ENCODE measurements at regions not wholly inside any gene's neighbourhood (a gene's known extent, or its start where the extent isn't known, plus 50 kb on each side); places are given as distances from the start of the nearest gene placed in this dataset.

- intact Hi-C loops (cut with DNase I; ENCODE audit: low total_unique reads): no loop called here
- Histone ChIP-seq H3K36me3 (no peaks in the 10 kb centered on the region), H3K9me3 (no peaks in the 10 kb centered on the region), H3K27ac (no peak overlapping the region), H3K4me3 (no peak overlapping the region), H3K4me1 (no peaks in the 10 kb centered on the region), H3K27me3 (no peaks in the 10 kb centered on the region)
- ATAC-seq (no peak), DNase-seq (no peak)
- TF ChIP-seq CTCF (IDR thresholded peaks at IDR 0.05 in 4 of 5, conservative IDR thresholded peaks at IDR 0.05 in 1 of 5): no peak
- TF ChIP-seq POLR2A (IDR thresholded peaks at IDR 0.05): no peak
- in situ Hi-C loops (cut with MboI; ENCODE audit: low sequenced_read_pairs in 4 of 4): no loop called here
Measured at GRCh38 chr2:2566396-2567323, 235.6 kb upstream of the MYT1L start.

- H3K4me1 ChIP-seq: no peaks in the 10 kb centered on the region
- no peak for TF ChIP-seq POLR2A (IDR thresholded peaks at IDR 0.05)
- no peak for TF ChIP-seq CTCF (IDR thresholded peaks at IDR 0.05 in 4 of 5, conservative IDR thresholded peaks at IDR 0.05 in 1 of 5)
- no peak for ATAC-seq
- no peak for DNase-seq
- H3K9me3 ChIP-seq: no peaks in the 10 kb centered on the region
- in situ Hi-C loops (cut with MboI; ENCODE audit: low sequenced_read_pairs in 4 of 4): no loop called here
- H3K27ac ChIP-seq: no peak overlapping the region
- no peaks in the 10 kb centered on the region for H3K27me3 ChIP-seq
- H3K36me3 ChIP-seq: no peaks in the 10 kb centered on the region
- no peak overlapping the region for H3K4me3 ChIP-seq
- intact Hi-C loops (cut with DNase I; ENCODE audit: low total_unique reads): no loop called here
Measured at GRCh38 chr2:2565671-2566070, 234.6 kb upstream of the MYT1L start.

- DNase-seq: no peak
- no peak overlapping the region for H3K4me3 ChIP-seq
- H3K4me1 ChIP-seq: no peaks in the 10 kb centered on the region
- intact Hi-C loops (cut with DNase I; ENCODE audit: low total_unique reads) (no loop called here), in situ Hi-C loops (cut with MboI; ENCODE audit: low sequenced_read_pairs in 4 of 4) (no loop called here)
- no peaks in the 10 kb centered on the region for H3K27me3 ChIP-seq
- no peak for ATAC-seq
- no peaks in the 10 kb centered on the region for H3K36me3 ChIP-seq
- H3K9me3 ChIP-seq: no peaks in the 10 kb centered on the region
- H3K27ac ChIP-seq: no peak overlapping the region
- TF ChIP-seq POLR2A (IDR thresholded peaks at IDR 0.05) (no peak), CTCF (IDR thresholded peaks at IDR 0.05 in 4 of 5, conservative IDR thresholded peaks at IDR 0.05 in 1 of 5) (no peak)
Measured at GRCh38 chr2:2564300-2565078, 233.4 kb upstream of the MYT1L start.

- in situ Hi-C loops (cut with MboI; ENCODE audit: low sequenced_read_pairs in 4 of 4) (no loop called here), intact Hi-C loops (cut with DNase I; ENCODE audit: low total_unique reads) (no loop called here)
- Histone ChIP-seq H3K9me3 (no peaks in the 10 kb centered on the region), H3K4me3 (no peak overlapping the region), H3K27ac (no peak overlapping the region), H3K36me3 (no peaks in the 10 kb centered on the region), H3K4me1 (no peaks in the 10 kb centered on the region), H3K27me3 (no peaks in the 10 kb centered on the region)
- ATAC-seq: no peak
- no peak for TF ChIP-seq POLR2A (IDR thresholded peaks at IDR 0.05)
- TF ChIP-seq CTCF (IDR thresholded peaks at IDR 0.05 in 4 of 5, conservative IDR thresholded peaks at IDR 0.05 in 1 of 5): no peak
- no peak for DNase-seq
Measured at GRCh38 chr2:2563309-2563860, 232.3 kb upstream of the MYT1L start.

Data from gastrocnemius medialis (tissue), 4 donors.